T-cell (primary cell): ENCODE measurements at regions not wholly inside any gene's neighbourhood (a gene's known extent, or its start where the extent isn't known, plus 50 kb on each side); places are given as distances from the start of the nearest gene placed in this dataset.
"Not testable (repeated sequence)": the region's sequence is repeated elsewhere in the genome, so short reads cannot be mapped to it uniquely, and the experiment has no call there.

Experiments
- ATAC-seq, 4 experiments: fragments of 200-7000 bp in 3 of 4; fragments of 150-1000 bp in 1 of 4; cut with Tn5 transposase; replicated peaks in 1 of 4; 1 replicate in 3 of 4; 2 replicates in 1 of 4; pipeline ENCODE4 v1.10.0; 2021; ENCODE audit warnings: moderate library complexity in 3 of 4, mild to moderate bottlenecking in 2 of 4, moderate number of reproducible peaks in 1 of 4
- CTCF ChIA-PET, 2 donors: fragments of 300-600 bp; sonication (Branson Sonifier 250); formaldehyde crosslinking; loops; one replicate each; lab custom pipeline; 2022; ENCODE audit warnings: antibody characterized with exemption in 2 of 2; lab: Charles Lee
- POLR2A ChIA-PET, 2 donors: fragments of 300-600 bp; sonication (Branson Sonifier 250); formaldehyde crosslinking; loops; one replicate each; lab custom pipeline; 2022; ENCODE audit warnings: antibody characterized with exemption in 2 of 2; lab: Charles Lee
- DNase-seq, 35 experiments: peaks; one replicate each; pipeline versions ENCODE4 v3.0.0 to v3.0.0-alpha.2; 2013 to 2023
- H3K27ac ChIP-seq: one replicate; pipeline ENCODE4 v1.5.1; 2013; ENCODE audit warnings: low read length
- H3K27me3 ChIP-seq, 2 experiments: replicated peaks in 1 of 2; 1 replicate in 1 of 2; 2 replicates in 1 of 2; pipeline versions ENCODE4 v1.6.1 to v1.7.0; 2013; ENCODE audit warnings: low read length in 1 of 2, mixed read lengths in 1 of 2; ENCODE audit not compliant: control insufficient read depth in 2 of 2, insufficient read depth in 2 of 2; ENCODE audit errors: extremely low read depth in 1 of 2
- H3K36me3 ChIP-seq, 2 donors: 1 replicate in 1 of 2; 2 replicates in 1 of 2; pipeline versions ENCODE4 v1.6.1 to v1.7.0; 2013; ENCODE audit warnings: low read length in 1 of 2; ENCODE audit not compliant: control insufficient read depth in 2 of 2, insufficient read depth in 1 of 2; ENCODE audit errors: extremely low read depth in 1 of 2
- H3K4me1 ChIP-seq, 2 experiments: 1 replicate in 1 of 2; 2 replicates in 1 of 2; pipeline versions ENCODE4 v1.6.1 to v1.7.0; 2013; ENCODE audit warnings: low read length in 2 of 2, mixed read lengths in 1 of 2; ENCODE audit not compliant: insufficient read depth in 2 of 2, control insufficient read depth in 1 of 2; ENCODE audit errors: extremely low read depth in 1 of 2
- H3K4me3 ChIP-seq, 2 donors: 1 replicate in 1 of 2; 2 replicates in 1 of 2; pipeline versions ENCODE4 v1.5.1 to v1.7.0; 2013; ENCODE audit warnings: mild to moderate bottlenecking in 2 of 2, low read length in 1 of 2, moderate library complexity in 1 of 2; ENCODE audit not compliant: control insufficient read depth in 1 of 2; ENCODE audit errors: extremely low read depth in 1 of 2
- H3K9me3 ChIP-seq: 2 replicates; pipeline ENCODE4 v1.7.0; 2013
- H3K27ac Mint-ChIP-seq, 2 donors: one replicate each; pipeline ENCODE4 v1.8.0; 2020 to 2021; ENCODE audit warnings: mild to moderate bottlenecking in 2 of 2, mixed read lengths in 2 of 2
- H3K27me3 Mint-ChIP-seq, 2 donors: one replicate each; pipeline ENCODE4 v1.8.0; 2021 to 2022; ENCODE audit warnings: mixed read lengths in 2 of 2
- H3K36me3 Mint-ChIP-seq: one replicate; pipeline ENCODE4 v1.8.0; 2021; ENCODE audit warnings: mixed read lengths
- H3K4me1 Mint-ChIP-seq, 3 donors: one replicate each; pipeline ENCODE4 v1.8.0; 2020 to 2022; ENCODE audit warnings: mixed read lengths in 3 of 3, mild to moderate bottlenecking in 1 of 3
- H3K4me3 Mint-ChIP-seq, 3 donors: one replicate each; pipeline ENCODE4 v1.8.0; 2020 to 2022; ENCODE audit warnings: mild to moderate bottlenecking in 3 of 3, mixed read lengths in 3 of 3, moderate library complexity in 3 of 3
- H3K9me3 Mint-ChIP-seq, 3 donors: one replicate each; pipeline ENCODE4 v1.8.0; 2020 to 2022; ENCODE audit warnings: mixed read lengths in 3 of 3
- WGBS: methylation state at CpG from one replicate; pipeline ENCODE4 v1.1.5; 2013; ENCODE audit warnings: missing lambda C conversion rate; ENCODE audit not compliant: insufficient coverage; 5-methylcytosine and 5-hydroxymethylcytosine counted together

DNA sequence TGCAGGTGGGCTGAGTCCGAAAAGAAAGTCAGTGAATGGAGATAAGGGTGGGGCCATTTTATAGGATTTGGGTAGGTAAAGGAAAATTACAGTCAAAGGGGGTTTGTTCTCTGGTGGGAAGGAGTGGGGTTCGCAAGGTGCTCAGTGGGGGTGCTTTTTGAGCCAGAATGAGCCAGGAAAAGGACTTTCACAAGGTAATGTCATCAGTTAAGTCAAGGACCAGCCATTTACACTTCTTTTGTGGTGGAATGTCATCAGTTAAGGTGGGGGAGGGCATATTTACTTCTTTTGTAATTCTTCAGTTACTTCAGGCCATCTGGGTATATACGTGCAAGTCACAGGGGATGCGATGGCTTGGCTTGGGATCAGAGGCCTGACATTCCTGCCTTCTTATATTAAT, 705.5 kb upstream of the NEGR1 start:
- 69% methylated on average over 1 of the region's 4 CpGs for WGBS
- not testable (repeated sequence) for H3K4me3 Mint-ChIP-seq

DNA sequence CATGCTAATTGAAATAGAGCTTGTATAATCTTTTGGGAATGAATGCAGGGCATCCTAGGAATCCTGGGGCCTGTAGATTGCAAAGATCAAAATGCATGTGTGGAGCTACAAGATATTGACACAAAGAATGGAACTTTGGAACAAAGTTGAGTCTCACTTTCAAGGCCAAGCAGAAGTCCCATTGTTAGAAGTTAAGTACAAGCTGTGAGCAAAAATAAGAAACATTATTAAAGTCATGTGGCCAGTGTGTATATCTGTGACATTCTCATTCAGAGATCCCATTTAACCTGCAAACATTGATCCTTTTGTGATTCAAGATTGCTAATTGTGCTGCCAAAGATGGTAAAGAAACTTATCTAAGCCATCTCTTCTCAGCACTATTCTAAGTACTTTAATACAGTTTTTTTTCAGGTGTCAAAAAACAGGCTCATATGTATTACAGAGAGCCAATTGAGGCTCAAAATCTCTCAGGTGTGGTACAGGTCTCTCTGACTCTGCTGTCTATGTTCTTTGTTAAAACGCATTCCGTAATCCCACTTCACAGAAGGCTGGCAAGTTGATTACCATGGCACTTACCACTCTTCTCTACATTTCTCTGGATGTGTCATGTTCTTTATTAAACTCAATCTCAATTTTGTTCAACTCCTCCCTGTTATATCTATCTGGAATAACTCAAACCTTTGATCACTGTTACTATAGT, 704.4 kb upstream of the NEGR1 start:
- CTCF ChIA-PET, result no interaction called here

More for the DNA sequence above, 705.5 kb upstream of the NEGR1 start:
- H3K36me3 ChIP-seq, H3K27ac Mint-ChIP-seq, H3K27me3 ChIP-seq, POLR2A ChIA-PET, H3K4me3 ChIP-seq, H3K27me3 Mint-ChIP-seq, CTCF ChIA-PET, H3K4me1 ChIP-seq, H3K27ac ChIP-seq, H3K36me3 Mint-ChIP-seq, H3K9me3 ChIP-seq, DNase-seq, ATAC-seq, H3K4me1 Mint-ChIP-seq: not testable (repeated sequence)
- H3K9me3 Mint-ChIP-seq, result peaks cover 2 to 28% (median 23%) of the 10 kb centered on the region in 3 donors

DNA sequence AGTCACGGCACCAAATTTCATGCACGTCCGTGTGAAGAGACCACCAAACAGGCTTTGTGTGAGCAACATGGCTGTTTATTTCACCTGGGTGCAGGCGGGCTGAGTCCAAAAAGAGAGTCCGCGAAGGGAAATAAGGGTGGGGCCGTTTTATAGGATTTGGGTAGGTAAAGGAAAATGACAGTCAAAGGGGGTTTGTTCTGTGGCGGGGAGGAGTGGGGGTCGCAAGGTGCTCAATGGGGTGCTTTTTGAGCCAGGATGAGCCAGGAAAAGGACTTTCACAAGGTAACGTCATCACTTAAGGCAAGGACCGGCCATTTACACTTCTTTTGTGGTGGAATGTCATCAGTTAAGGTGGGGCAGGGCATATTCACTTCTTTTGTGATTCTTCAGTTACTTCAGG, 702.7 kb upstream of the NEGR1 start:
- peaks cover 2 to 35% (median 18%) of the 10 kb centered on the region in 3 donors for H3K9me3 Mint-ChIP-seq
- H3K4me1 ChIP-seq, H3K27me3 ChIP-seq, H3K36me3 ChIP-seq, H3K36me3 Mint-ChIP-seq, H3K4me1 Mint-ChIP-seq, POLR2A ChIA-PET, H3K27me3 Mint-ChIP-seq, H3K4me3 Mint-ChIP-seq, H3K9me3 ChIP-seq, DNase-seq, CTCF ChIA-PET, H3K27ac Mint-ChIP-seq, H3K27ac ChIP-seq, ATAC-seq, H3K4me3 ChIP-seq: not testable (repeated sequence)
- WGBS, result 86% methylated on average over 7 of the region's 11 CpGs

More for the DNA sequence above, 704.4 kb upstream of the NEGR1 start:
- H3K4me1 Mint-ChIP-seq, result no peaks in the 10 kb centered on the region
- H3K9me3 Mint-ChIP-seq, result peaks cover 2 to 29% (median 24%) of the 10 kb centered on the region in 3 donors
- no CpG with 5 or more reads among the region's 2 CpGs for WGBS
- H3K36me3 ChIP-seq, result no peaks in the 10 kb centered on the region
- no peak overlapping the region for H3K4me3 ChIP-seq
- no peaks in the 10 kb centered on the region for H3K36me3 Mint-ChIP-seq
- H3K27ac ChIP-seq, result no peak overlapping the region
- POLR2A ChIA-PET, result no interaction called here
- no peak overlapping the region for H3K4me3 Mint-ChIP-seq
- H3K27me3 Mint-ChIP-seq, result no peaks in the 10 kb centered on the region
- no peak overlapping the region for H3K27ac Mint-ChIP-seq
- no peaks in the 10 kb centered on the region for H3K4me1 ChIP-seq
- ATAC-seq (no peak), DNase-seq (no peak)
- no peaks in the 10 kb centered on the region for H3K9me3 ChIP-seq
- no peaks in the 10 kb centered on the region for H3K27me3 ChIP-seq

DNA sequence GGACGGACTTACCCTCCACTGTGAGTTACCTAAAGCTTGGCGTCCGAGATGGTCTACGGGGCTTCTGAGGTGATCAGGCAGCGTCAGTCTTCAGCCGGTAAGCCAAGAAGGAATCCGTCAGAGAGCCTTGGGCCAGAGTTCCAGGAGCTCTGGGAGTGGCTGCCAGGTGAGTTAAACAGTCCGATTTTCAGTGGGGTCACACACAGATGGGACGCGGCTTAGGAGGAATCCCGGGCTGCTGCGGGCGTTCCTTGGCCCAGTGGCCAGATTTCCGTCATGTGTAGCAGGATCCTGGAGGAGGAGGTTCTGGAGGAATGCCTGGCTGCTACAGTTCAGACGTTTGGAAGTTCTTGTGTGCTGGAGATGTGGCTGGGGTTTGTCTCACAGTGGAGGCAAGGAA, 700.7 kb upstream of the NEGR1 start:
- H3K4me1 Mint-ChIP-seq, H3K27me3 ChIP-seq, H3K27me3 Mint-ChIP-seq, H3K27ac Mint-ChIP-seq, H3K36me3 Mint-ChIP-seq, H3K4me3 Mint-ChIP-seq, CTCF ChIA-PET, H3K9me3 ChIP-seq, H3K4me3 ChIP-seq, DNase-seq, POLR2A ChIA-PET, H3K4me1 ChIP-seq, ATAC-seq, H3K27ac ChIP-seq, H3K36me3 ChIP-seq: not testable (repeated sequence)
- peaks cover 0 to 28% (median 16%) of the 10 kb centered on the region in 3 donors for H3K9me3 Mint-ChIP-seq
- 83% methylated on average over 14 of the region's 15 CpGs for whole genome bisulfite sequencing

DNA sequence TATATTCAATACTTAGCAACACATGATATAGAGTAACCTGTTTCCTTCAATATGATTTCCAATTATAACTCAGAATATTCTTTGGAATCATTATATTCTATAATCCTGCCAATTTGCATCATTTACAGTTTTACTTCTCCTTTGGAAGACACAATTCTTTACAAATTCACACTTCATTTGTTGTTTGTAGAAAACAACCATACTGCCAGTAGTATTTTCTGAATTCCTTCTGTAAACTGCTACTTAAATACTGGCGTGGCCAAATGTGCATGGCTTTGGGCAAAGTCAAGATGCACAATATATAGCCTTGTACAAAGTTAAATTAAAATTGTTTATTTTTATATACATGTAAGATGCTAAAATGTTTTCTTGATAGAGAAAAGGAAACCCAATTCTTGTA, 687.1 kb upstream of the NEGR1 start:
- no CpG with 5 or more reads among the region's 1 CpG for WGBS
- H3K4me1 ChIP-seq, result no peaks in the 10 kb centered on the region

DNA sequence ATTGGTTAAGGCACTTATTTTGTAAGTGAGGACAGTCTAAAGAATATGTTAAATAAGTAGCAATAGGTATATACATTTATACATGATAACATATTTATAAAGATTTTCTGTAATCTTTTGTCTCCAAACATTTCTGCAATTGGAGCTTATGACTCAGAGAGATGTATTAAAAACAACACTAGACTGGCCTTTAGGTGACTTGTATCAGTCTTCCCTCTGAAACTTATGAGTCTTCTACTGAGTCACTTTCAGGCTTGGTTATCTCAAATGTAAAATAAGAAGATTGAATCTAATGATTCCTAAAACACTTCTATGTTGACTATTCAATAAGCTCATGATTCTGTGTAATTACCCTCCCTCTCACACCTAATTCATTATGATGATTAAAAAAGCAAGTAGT, 672.6 kb upstream of the NEGR1 start:
- no peaks in the 10 kb centered on the region for H3K36me3 Mint-ChIP-seq
- ATAC-seq, result no peak
- ChIA-PET POLR2A (no interaction called here), CTCF (no interaction called here)
- H3K27ac Mint-ChIP-seq, result no peak overlapping the region
- no peaks in the 10 kb centered on the region for H3K36me3 ChIP-seq
- no peaks in the 10 kb centered on the region for H3K9me3 ChIP-seq
- DNase-seq, result no peak
- no peak overlapping the region for H3K27ac ChIP-seq
- H3K9me3 Mint-ChIP-seq, result peaks cover 3 to 23% (median 12%) of the 10 kb centered on the region in 3 donors
- H3K27me3 Mint-ChIP-seq, result no peaks in the 10 kb centered on the region
- H3K4me3 ChIP-seq, result no peak overlapping the region
- H3K4me1 ChIP-seq, result no peaks in the 10 kb centered on the region
- H3K4me1 Mint-ChIP-seq, result no peaks in the 10 kb centered on the region
- H3K27me3 ChIP-seq, result no peaks in the 10 kb centered on the region
- H3K4me3 Mint-ChIP-seq, result no peak overlapping the region

More for the DNA sequence above, 687.1 kb upstream of the NEGR1 start:
- Mint-ChIP-seq H3K27me3 (no peaks in the 10 kb centered on the region), H3K4me3 (no peak overlapping the region), H3K36me3 (no peaks in the 10 kb centered on the region), H3K27ac (no peak overlapping the region), H3K4me1 (no peaks in the 10 kb centered on the region), H3K9me3 (peaks cover 9 to 26% (median 9%) of the 10 kb centered on the region in 3 donors)
- Histone ChIP-seq H3K9me3 (no peaks in the 10 kb centered on the region), H3K27ac (no peak overlapping the region), H3K4me3 (no peak overlapping the region), H3K36me3 (no peaks in the 10 kb centered on the region), H3K27me3 (no peaks in the 10 kb centered on the region)
- no peak for DNase-seq
- no peak for ATAC-seq
- ChIA-PET POLR2A (no interaction called here), CTCF (no interaction called here)

DNA sequence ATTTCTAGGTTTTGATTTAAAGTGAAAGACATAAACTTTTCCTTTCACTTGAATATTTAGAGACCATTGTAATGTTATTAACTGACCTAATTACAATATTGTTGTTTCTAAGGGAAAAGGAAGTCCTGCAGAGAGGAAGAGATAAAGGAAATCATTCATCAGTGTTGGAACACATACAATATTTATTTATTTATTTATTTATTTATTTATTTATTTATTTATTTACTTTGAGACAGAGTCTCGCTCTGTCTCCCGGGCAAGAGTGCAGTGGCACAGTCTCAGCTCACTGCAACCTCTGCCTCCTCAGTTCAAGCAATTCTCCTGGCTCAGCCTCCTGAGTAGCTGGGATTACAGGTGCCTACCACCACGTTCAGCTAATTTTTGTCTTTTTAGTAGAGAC, 668.6 kb upstream of the NEGR1 start:
- H3K4me3 ChIP-seq, H3K9me3 ChIP-seq, H3K36me3 Mint-ChIP-seq, H3K27ac Mint-ChIP-seq, H3K4me1 Mint-ChIP-seq, H3K27me3 Mint-ChIP-seq, H3K4me3 Mint-ChIP-seq, H3K4me1 ChIP-seq, H3K27ac ChIP-seq, CTCF ChIA-PET, DNase-seq, POLR2A ChIA-PET, H3K27me3 ChIP-seq, H3K36me3 ChIP-seq, ATAC-seq: not testable (repeated sequence)
- no CpG with 5 or more reads among the region's 3 CpGs for WGBS
- peaks cover 3 to 23% (median 12%) of the 10 kb centered on the region in 3 donors for H3K9me3 Mint-ChIP-seq
